ENCODE measurements at regions not wholly inside any gene's neighbourhood (a gene's known extent, or its start where the extent isn't known, plus 50 kb on each side); places are given as distances from the start of the nearest gene placed in this dataset.

DNA sequence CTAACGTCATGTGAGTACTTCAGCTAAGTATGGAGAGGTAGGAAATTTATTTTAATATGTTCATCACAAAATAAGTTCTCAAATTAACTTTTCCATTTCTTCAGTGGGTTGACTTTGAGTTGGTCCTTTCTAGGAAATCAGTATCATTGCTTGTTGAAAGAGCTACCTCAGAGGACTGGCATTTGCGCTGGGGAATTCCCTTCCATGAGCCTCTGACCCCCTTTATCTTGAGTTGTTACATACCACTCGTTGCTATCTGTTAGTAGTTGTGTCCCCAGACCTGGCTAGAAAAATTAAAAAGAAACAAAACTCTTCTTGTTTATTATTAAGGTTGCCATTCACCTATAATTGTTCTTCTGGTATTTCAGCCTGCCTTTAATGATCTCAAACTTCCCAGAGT, 96.8 kb upstream of the ROBO2 start:
- Histone ChIP-seq H3K27me3 (ENCODE audit: insufficient read depth) (no peaks in the 10 kb centered on the region), H4K20me1 (ENCODE audit: insufficient read depth) (no peaks in the 10 kb centered on the region), H3K4me1 (ENCODE audit: control insufficient read depth in 1 of 2, insufficient read depth in 2 of 2, low read depth in 1 of 2, low read length in 1 of 2) (no peaks in the 10 kb centered on the region), H3K27ac (ENCODE audit: low read depth in 2 of 2, low read length in 1 of 2) (no peak overlapping the region), H3K9ac (no peak overlapping the region), H2AFZ (ENCODE audit: low read depth) (no peak overlapping the region), H3F3A (replicated peaks; ENCODE audit: insufficient read depth) (no peaks in the 10 kb centered on the region), H3K4me3 (ENCODE audit: low read depth in 2 of 2, low read length in 1 of 2) (no peak overlapping the region), H3K79me2 (ENCODE audit: insufficient read depth) (no peaks in the 10 kb centered on the region), H3K9me3 (no peaks in the 10 kb centered on the region), H3K9me2 (no peaks in the 10 kb centered on the region), H3K4me2 (no peak overlapping the region), H3K36me3 (replicated peaks in 1 of 2; ENCODE audit: control insufficient read depth in 1 of 2, insufficient read depth in 2 of 2, low read length in 1 of 2) (no peaks in the 10 kb centered on the region)
- no peak for DNase-seq
- ChIA-PET CTCF (no interaction called here), POLR2A (no interaction called here)
- TF ChIP-seq, protein P1, sequence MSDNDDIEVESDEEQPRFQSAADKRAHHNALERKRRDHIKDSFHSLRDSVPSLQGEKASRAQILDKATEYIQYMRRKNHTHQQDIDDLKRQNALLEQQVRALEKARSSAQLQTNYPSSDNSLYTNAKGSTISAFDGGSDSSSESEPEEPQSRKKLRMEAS (IDR thresholded peaks at IDR 0.05; ENCODE audit: low read depth), result no peak
- TF ChIP-seq GABPA (IDR thresholded peaks at IDR 0.05; ENCODE audit: low read depth) (no peak), FOXJ3 (CRISPR knock-in tag; IDR thresholded peaks at IDR 0.05) (no peak), MEF2A (IDR thresholded peaks at IDR 0.05; ENCODE audit: borderline replicate concordance, low read depth) (no peak), ELF1 (IDR thresholded peaks at IDR 0.05) (no peak), CHD2 (IDR thresholded peaks at IDR 0.05; ENCODE audit: low read length, partially characterized antibody) (no peak), IRF3 (IDR thresholded peaks at IDR 0.05; ENCODE audit: low read depth, low read length) (no peak), POLR2AphosphoS5 (IDR thresholded peaks at IDR 0.05; ENCODE audit: low read depth, low read length) (no peak), FOXM1 (IDR thresholded peaks at IDR 0.05; ENCODE audit: low read depth) (no peak), SIN3A (IDR thresholded peaks at IDR 0.05; ENCODE audit: borderline replicate concordance, low read depth, low read length) (no peak)
- TF ChIP-seq, protein P2, sequence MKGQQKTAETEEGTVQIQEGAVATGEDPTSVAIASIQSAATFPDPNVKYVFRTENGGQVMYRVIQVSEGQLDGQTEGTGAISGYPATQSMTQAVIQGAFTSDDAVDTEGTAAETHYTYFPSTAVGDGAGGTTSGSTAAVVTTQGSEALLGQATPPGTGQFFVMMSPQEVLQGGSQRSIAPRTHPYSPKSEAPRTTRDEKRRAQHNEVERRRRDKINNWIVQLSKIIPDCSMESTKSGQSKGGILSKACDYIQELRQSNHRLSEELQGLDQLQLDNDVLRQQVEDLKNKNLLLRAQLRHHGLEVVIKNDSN (IDR thresholded peaks at IDR 0.05; ENCODE audit: borderline replicate concordance, low read depth), result no peak
- TF ChIP-seq, protein P3, sequence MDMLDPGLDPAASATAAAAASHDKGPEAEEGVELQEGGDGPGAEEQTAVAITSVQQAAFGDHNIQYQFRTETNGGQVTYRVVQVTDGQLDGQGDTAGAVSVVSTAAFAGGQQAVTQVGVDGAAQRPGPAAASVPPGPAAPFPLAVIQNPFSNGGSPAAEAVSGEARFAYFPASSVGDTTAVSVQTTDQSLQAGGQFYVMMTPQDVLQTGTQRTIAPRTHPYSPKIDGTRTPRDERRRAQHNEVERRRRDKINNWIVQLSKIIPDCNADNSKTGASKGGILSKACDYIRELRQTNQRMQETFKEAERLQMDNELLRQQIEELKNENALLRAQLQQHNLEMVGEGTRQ (IDR thresholded peaks at IDR 0.05; ENCODE audit: borderline replicate concordance, low read depth, low read length), result no peak
- WGBS (ENCODE audit: low lambda C conversion rate), result 34% methylated on average over 3 of the region's 3 CpGs

- no peak for DNase-seq
- H3K9me2 ChIP-seq, result no peaks in the 10 kb centered on the region
- no peak overlapping the region for H2AFZ ChIP-seq (ENCODE audit: low read depth)
- TF ChIP-seq RXRA (IDR thresholded peaks at IDR 0.05; ENCODE audit: borderline replicate concordance, low read depth), result no peak
- no peak for TF ChIP-seq MEF2A (IDR thresholded peaks at IDR 0.05; ENCODE audit: borderline replicate concordance, low read depth)
- TF ChIP-seq POLR2AphosphoS5 (IDR thresholded peaks at IDR 0.05; ENCODE audit: low read depth, low read length), result no peak
- no peak for TF ChIP-seq EZH2phosphoT487 (IDR thresholded peaks at IDR 0.05; ENCODE audit: borderline replicate concordance, low read depth)
- TF ChIP-seq RFX5 (IDR thresholded peaks at IDR 0.05; ENCODE audit: low read length), result no peak
- TF ChIP-seq TAF1 (IDR thresholded peaks at IDR 0.05; ENCODE audit: borderline replicate concordance, low read depth, low read length), result no peak
- no peak for TF ChIP-seq EP300 (IDR thresholded peaks at IDR 0.05; ENCODE audit: borderline replicate concordance in 1 of 2, low read depth in 1 of 2, low read length in 1 of 2)
- no peak for TF ChIP-seq CHD2 (IDR thresholded peaks at IDR 0.05; ENCODE audit: low read length, partially characterized antibody)
- H3K36me3 ChIP-seq (replicated peaks in 1 of 2; ENCODE audit: control insufficient read depth in 1 of 2, insufficient read depth in 2 of 2, low read length in 1 of 2), result no peaks in the 10 kb centered on the region
- no peaks in the 10 kb centered on the region for H3F3A ChIP-seq (replicated peaks; ENCODE audit: insufficient read depth)
- H3K4me2 ChIP-seq, result no peak overlapping the region
- no peaks in the 10 kb centered on the region for H3K9me3 ChIP-seq
- no peak overlapping the region for H3K4me3 ChIP-seq (ENCODE audit: low read depth in 2 of 2, low read length in 1 of 2)
- no peaks in the 10 kb centered on the region for H4K20me1 ChIP-seq (ENCODE audit: insufficient read depth)
- 59% methylated on average over 3 of the region's 3 CpGs for WGBS (ENCODE audit: low lambda C conversion rate)
- ChIA-PET CTCF (no interaction called here), POLR2A (no interaction called here)
- H3K27me3 ChIP-seq (ENCODE audit: insufficient read depth), result no peaks in the 10 kb centered on the region
- no peak overlapping the region for H3K9ac ChIP-seq
- no peak overlapping the region for H3K27ac ChIP-seq (ENCODE audit: low read depth in 2 of 2, low read length in 1 of 2)
- H3K4me1 ChIP-seq (ENCODE audit: control insufficient read depth in 1 of 2, insufficient read depth in 2 of 2, low read depth in 1 of 2, low read length in 1 of 2), result no peaks in the 10 kb centered on the region
- H3K79me2 ChIP-seq (ENCODE audit: insufficient read depth), result no peaks in the 10 kb centered on the region
These were observed 96.2 kb upstream of the ROBO2 start for GRCh38 chr3:76943671-76944070.
